ENCODE measurements at regions not wholly inside any gene's neighbourhood (a gene's known extent, or its start where the extent isn't known, plus 50 kb on each side); places are given as distances from the start of the nearest gene placed in this dataset.

- no peak for TF ChIP-seq CTCF (IDR thresholded peaks at IDR 0.05 in 8 of 11, conservative IDR thresholded peaks at IDR 0.05 in 3 of 11)
- no peak for TF ChIP-seq POLR2A (IDR thresholded peaks at IDR 0.05)
Observed at GRCh38 chr13:79834876-79835275, 353.9 kb downstream of the NDFIP2 start.

All from spleen (tissue), 7 donors.